DMS53 treated with DMSO at 0.1 percent for 48 hours (cell line): ENCODE measurements at regions not wholly inside any gene's neighbourhood (a gene's known extent, or its start where the extent isn't known, plus 50 kb on each side); places are given as distances from the start of the nearest gene placed in this dataset.
A peak's percentile ranks its signal among the peaks of the same experiment; 100 is the strongest.

Experiments used
- DNase-seq: peaks from one replicate; lab custom pipeline; 2025; ENCODE audit not compliant: unreplicated experiment; lab: John Stamatoyannopoulos, UW

- no peak for DNase-seq
These were observed 70.2 kb downstream of the HRH4 start for GRCh38 chr18:24530630-24531111.

DNA sequence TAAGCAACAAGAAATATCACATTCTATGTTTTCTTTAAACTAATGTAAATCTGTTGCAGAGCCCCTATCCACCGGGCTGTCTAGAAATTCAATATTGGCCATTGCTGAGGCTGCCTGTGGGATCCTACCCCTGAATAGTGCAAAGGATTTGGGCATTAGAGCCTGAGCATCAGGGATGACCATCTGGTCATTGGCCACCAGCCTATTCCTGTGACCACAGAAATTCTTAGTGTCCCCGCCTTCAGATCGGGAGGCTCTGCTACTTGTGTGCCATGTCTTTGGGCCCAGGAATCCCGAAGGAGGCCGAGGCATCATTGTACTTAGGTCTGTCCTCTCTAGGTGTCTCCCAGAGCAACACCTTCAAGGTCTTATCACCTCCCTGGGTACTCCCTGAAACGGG is 73.8 kb downstream of the HRH4 start:
- no peak for DNase-seq

GRCh38 chr18:24534737-24535136 is 74.3 kb downstream of the HRH4 start:
- DNase-seq = no peak

DNA sequence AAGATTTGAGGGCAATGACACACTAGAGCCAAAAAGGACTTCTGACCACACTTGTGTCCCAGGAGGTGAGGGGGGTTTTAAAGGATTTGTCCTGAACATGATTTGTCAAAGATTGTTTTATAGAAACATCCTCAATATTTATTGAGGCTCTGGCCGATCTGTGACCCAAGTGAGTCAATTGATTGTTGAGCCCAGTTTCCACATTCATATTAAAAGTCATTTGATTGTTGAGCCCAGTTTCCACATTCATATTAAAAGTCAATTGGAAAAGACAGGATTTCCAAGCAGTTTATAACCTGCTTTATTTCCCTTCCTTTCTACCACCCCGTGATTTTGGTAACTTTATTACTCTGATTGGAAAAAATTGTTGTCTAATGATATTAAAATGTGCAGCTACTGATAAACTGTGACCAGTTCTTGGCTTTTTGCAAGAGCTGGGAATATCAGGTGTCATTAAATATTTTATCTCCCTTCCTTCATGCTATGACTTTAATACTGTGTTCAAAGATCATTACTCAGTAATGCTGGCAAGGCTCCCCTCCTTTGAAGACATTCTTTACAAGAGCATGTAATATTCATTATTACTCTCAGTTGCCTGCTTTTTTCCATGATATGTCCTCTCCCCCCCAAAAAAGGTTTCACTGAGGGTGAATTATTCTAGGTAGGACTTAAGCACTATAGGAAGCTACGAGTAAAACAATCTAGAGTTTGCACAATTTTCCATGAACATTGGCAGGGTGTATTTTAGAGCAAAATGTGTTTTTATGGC is 75.3 kb downstream of the HRH4 start:
- no peak for DNase-seq

- DNase-seq = no peak
These were observed 75.9 kb downstream of the HRH4 start for GRCh38 chr18:24536326-24536725.

DNA sequence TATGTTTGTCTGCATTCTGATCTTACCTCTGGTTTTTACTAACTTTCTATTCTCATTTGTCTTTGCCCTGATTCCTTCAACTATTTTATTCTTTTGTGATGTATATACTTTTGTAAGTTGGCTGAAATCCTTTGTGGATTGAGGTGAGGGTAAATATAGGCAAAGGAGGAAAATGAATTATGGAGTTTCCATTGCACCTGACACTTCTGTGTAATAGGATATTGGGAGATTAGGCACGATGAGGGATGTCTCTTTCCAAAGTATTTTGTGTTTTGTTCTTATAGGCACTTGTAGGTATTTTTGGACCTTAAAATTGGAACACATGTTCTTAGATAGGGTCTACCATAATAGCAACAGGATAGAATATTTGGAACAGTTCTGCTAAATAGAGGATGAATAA is 76.4 kb downstream of the HRH4 start:
- DNase-seq = no peak

- no peak for DNase-seq
These were observed 78.2 kb downstream of the HRH4 start for GRCh38 chr18:24538414-24539264.

- DNase-seq = no peak
These were observed 79.6 kb downstream of the HRH4 start for GRCh38 chr18:24539866-24540617.

GRCh38 chr18:24540896-24541295 is 80.5 kb downstream of the HRH4 start:
- no peak for DNase-seq

GRCh38 chr18:24543086-24543794 is 82.8 kb downstream of the HRH4 start:
- DNase-seq = no peak

DNA sequence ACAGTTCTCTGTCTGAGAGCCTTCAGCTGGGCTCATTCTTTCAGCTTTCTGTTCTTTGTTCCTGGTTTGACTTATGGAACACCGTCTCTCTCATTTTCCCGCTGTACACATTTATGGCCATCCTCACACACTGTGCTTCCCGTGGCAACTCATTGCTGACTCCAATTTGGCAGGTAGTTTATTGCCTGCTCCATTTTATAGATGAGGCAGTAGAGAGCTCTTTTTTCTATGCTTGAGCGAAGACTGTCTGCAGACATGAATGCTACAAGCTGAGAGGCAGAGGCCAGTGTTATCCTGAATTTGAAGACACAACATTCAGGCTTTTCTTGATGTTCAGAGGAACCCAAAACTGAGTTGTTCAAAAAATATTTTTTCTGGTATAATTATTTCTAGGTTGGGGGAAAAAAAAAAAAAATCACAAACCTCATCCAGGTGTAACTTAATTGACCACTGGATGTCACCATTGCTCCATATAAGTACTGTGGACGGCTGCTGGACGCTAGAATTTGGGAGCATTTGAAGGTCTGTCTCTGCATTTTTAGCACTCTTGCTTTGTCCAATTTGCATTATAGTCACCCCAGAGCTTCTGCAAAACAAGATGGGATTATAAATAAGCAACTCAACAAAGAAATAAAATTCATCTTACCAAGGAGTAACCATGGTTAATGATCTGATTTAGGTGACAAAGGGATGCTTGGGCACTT is 83.5 kb downstream of the HRH4 start:
- peak; percentile 6 for DNase-seq

DNA sequence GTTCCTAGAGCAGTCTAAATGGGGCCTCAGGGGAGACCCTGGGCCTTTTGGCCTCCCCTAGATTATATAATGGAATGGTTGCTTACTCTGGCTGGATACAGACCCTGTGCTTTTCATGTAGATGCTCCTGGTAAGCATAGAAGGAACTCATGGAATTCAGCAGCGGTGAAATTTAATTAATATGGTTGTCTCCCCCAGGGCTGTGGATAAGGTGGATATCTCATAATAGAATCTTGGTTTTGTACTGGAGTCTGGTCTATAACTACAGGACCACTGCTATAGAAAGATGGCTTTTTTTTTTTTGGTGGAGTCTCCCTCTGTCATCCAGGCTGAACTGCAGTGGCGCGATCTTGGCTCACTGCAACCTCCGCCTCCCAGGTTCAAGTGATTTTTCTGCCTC is 84.5 kb downstream of the HRH4 start:
- DNase-seq = no peak

GRCh38 chr18:24545651-24546050 is 85.2 kb downstream of the HRH4 start:
- no peak for DNase-seq

- no peak for DNase-seq
These were observed 85.9 kb downstream of the HRH4 start for GRCh38 chr18:24546307-24546706.

DNA sequence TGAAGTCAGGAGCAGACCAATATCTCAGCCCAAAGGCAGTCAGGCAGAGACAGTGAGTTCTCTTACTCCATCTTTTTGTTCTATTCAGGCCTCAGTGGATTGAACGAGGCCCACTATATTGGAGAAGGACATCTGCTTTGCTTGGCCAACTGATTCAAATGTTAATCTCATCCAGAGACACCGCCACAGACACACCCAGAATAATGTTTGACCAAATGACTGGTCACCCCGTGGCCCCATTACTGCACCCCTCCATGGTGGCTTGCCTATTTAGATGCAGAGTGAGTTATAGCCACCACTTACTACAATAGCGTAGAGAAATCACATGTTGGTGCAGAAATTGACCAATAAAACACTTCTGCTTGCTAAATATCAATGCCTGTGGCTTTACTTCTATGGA is 88.1 kb downstream of the HRH4 start:
- DNase-seq = no peak

GRCh38 chr18:24552218-24552617 is 91.8 kb downstream of the HRH4 start:
- DNase-seq = no peak

DNA sequence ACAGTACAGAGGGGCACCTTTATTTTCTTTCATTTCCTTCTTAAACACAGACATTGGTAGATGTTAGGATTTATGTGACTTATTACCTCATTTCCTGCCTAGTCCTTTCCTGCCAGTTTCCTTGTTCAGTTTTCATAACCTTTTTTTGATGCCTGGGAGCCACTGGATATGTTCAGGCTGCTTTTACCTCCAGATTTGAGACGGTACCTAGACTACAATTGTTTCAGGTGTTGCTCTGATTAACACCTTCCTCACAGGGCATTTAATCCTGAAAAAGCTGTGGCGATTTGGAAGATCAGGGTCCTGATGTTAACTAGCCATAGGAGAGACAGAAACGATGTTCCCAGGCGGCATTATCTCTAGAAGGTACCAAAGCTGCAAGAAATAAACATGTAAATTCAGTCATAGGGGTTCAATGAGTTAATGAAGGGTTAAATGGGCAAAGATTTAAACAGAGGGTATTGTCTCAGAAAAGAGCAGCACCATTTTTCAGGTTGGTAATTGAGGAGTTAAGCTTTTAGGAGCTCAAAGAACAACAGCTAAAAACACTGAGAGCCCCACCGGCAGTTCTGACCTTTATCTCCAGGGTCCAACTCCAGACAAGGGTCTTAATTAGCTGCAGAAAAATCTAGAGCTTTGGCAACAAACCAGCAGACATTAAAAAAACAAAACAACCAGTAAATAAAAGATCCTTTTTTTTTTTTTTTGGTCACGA is 93.3 kb downstream of the HRH4 start:
- peak; percentile 4 for DNase-seq

DNA sequence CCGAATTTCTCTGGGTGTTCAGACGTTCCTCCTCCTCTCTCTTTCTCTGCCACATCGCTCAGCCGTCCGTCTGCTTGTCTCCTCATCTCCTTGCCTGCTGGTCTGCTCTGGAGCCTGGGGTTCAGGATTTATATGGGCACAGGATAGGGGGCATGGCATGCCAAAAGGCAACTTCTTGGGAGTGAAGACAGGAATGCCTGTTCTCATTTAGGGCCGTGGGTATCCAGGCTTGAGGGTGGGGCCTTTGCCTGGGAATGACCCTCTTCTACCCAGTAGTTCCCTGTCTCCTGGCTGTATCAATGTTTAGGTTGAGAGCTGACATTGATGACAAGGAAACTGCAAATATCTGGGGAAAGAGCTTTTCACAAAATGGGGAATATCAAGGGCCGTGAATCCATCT is 98.0 kb downstream of the HRH4 start:
- no peak for DNase-seq

DNA sequence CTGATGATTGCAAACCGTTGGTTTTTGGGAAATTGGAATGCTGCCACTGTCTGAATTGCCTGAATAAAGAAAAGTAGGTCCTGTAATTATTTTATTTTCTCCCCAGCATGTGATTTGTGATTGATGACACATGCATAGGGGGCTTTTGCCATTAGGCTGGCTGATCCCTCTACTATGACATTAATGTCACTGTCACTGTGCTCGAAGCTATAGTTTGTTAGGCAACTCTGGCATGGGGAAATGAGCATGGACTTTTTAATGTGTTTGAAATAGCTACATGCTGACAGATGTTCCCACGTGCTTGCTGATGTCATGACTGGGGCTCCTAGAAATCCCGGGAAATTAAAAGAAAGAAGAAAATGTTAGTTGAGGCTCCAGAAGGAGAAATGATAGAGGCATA is 99.1 kb downstream of the HRH4 start:
- no peak for DNase-seq
